LNCAP (cell line): ENCODE measurements at regions not wholly inside any gene's neighbourhood (a gene's known extent, or its start where the extent isn't known, plus 50 kb on each side); places are given as distances from the start of the nearest gene placed in this dataset.

Source experiments
- TF ChIP-seq, protein P1 (sequence below): fragments of 450-650 bp; IDR thresholded peaks from 2 replicates; pipeline ENCODE4 v1.5.1; 2017; ENCODE audit warnings: mild to moderate bottlenecking

DNA sequence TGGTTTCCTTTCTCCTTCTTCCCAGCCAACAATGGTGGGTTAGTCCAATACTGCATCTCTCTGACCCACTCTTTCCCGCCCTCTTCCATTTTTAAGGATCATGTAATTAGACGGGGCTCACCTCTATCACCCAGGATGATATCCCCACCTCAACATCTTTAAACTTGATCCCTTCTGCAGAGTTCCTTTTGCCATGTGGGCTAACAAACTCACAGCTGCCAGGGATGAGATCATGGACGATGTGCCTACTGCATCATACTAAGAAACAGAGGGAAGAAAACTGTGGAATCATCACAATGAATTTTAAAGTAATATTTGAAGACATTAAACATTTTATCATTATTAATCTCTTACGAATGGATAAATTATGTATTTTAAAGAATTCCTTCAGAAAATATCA, 183.5 kb downstream of the RDH14 start:
- TF ChIP-seq, protein P1, sequence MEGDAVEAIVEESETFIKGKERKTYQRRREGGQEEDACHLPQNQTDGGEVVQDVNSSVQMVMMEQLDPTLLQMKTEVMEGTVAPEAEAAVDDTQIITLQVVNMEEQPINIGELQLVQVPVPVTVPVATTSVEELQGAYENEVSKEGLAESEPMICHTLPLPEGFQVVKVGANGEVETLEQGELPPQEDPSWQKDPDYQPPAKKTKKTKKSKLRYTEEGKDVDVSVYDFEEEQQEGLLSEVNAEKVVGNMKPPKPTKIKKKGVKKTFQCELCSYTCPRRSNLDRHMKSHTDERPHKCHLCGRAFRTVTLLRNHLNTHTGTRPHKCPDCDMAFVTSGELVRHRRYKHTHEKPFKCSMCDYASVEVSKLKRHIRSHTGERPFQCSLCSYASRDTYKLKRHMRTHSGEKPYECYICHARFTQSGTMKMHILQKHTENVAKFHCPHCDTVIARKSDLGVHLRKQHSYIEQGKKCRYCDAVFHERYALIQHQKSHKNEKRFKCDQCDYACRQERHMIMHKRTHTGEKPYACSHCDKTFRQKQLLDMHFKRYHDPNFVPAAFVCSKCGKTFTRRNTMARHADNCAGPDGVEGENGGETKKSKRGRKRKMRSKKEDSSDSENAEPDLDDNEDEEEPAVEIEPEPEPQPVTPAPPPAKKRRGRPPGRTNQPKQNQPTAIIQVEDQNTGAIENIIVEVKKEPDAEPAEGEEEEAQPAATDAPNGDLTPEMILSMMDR = no peak

DNA sequence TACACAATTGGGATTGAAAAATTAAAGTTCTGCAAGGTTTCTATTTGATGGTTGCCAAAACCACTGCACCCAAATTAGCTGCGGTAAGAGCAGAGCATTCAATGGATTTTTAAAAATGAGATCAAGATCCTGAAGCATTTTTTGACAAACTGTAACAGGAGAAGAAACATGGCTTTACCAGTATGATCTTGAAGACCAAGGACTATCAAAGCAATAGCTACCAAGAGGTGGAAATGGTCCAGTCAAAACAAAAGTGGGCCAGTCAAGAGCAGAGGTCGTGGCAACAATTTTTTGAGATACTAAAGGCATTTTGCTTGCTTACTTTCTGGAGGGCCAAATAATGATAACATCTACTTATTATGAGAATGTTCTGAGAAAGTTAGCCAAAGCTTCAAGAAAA, 186.8 kb downstream of the RDH14 start:
- TF ChIP-seq, protein P1 = no peak

DNA sequence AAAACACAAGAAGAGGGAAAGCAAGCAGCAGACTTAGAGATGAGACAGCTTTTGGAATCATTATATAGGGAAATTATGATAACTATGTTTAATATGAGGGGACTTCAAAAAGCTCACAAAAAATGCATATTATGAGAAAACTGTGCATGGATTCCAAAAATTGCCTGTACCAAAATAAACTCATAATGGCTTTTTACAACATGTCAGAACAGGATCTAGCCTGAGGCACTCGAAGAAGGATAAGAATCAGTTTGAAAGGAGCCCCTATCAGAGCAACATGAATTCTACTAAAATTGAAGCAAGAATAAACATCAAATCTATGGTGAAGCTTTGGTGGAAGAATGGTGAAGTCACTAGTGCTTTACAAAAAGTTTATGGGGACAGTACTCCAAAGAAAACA, 187.4 kb downstream of the RDH14 start:
- TF ChIP-seq, protein P1 = no peak

DNA sequence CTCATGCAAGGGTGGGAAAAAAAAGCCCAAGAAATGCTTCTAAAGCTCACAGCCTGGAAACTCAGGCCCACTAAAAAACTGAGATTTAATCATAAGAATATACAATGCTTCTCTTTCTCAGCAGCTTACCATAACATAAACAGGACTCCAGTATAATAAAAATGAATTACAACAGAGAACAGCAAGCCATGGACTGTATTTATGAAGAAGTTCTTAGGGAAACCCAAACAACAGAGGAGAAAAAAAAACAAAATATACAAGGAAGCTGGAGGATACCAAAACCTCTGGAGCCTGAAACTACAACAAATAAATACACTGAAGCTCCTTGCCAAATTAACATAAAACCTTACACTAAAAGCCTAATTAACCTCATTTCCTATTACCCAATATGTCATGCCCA, 187.8 kb downstream of the RDH14 start:
- TF ChIP-seq, protein P1 = no peak

DNA sequence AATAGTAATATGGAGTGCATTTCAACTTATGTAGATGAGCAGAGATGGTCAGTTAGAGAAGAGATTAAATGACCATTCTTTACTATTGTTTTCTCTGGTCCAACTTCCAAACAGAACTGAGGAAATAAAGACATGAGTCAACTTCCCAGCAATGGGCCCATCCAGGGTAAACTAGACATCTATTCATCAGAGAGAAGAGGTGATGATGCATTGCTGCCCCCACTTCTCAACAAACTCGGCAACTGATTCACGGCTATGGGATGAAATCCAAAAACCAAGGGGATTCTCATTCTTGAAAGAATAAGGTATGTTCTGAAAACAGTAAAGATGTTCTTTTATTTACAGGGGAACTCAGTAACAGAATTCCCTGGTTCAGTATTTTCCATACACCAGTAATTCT, 190.7 kb downstream of the RDH14 start:
- TF ChIP-seq, protein P1 = no peak

DNA sequence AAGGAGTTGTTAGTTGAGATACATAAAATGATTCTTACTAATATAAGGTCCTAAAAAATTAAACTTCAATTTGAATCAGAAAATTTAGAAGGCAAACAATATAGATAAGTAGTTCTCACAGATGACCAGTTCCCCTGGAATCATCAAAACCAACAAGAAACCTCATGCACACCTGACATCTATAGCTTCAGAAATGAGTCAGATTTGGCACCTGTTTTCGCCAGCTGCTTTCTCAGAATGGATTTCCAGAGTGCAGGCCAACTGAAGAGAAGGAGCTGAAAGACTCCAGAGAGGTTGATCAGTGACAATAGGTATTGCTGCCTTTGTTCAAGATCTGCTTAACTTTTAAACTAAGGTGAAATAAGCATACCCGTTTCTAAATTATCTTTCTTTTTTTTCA, 192.4 kb downstream of the RDH14 start:
- TF ChIP-seq, protein P1 = no peak

DNA sequence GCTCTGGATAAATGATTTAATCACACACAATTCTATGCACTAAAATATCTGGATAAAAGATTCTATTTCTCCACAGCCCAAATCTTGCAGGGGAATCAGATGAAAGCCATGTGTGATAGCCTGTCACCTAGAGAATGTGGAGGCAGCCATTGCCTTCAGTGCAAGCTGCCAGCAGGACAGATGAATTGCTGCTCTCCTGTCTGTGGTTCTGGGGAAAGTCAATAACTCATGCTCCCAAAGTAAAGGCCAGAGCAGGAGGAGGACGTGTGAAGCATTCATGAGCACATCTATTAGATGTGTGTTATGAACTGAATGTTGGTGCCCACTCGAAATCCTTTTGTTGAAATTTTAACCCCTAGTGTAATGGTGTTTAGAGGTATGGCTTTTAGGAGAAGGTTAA, 195.1 kb downstream of the RDH14 start:
- TF ChIP-seq, protein P1 = no peak

DNA sequence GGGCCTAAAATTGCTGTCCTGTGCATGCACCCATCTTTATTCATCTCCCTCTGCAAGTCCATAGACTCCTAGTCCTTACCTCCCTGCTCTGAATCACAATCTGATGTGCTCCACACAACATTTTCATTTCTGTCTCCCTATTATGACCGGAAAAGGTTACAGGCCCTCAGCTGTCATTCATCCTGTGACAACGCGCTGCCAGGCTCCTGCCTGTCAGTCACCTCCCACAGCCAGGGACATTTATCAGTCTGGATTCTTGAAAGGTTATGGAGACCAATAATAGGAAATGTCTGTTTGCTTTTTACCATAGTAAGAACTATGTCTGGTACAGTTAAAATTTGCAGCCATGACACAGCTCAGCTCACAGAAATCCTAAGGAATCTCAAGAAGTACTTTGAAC, 197.1 kb downstream of the RDH14 start:
- TF ChIP-seq, protein P1 = no peak
